GM23338 (cell line): ENCODE measurements at regions not wholly inside any gene's neighbourhood (a gene's known extent, or its start where the extent isn't known, plus 50 kb on each side); places are given as distances from the start of the nearest gene placed in this dataset.
"Not testable (repeated sequence)": the region's sequence is repeated elsewhere in the genome, so short reads cannot be mapped to it uniquely, and the experiment has no call there.

Source experiments
- ATAC-seq: fragments of 200-7000 bp; cut with Tn5 transposase; 3 replicates; pipeline ENCODE4 v1.9.1; 2020
- DNase-seq: peaks from one replicate; pipeline ENCODE4 v3.0.0-alpha.2; 2015; ENCODE audit warnings: low spot score
- H2AFZ ChIP-seq: fragments of 200-600 bp; sonication (generic); 2 replicates; pipeline ENCODE4 v1.8.0; 2016; ENCODE audit warnings: antibody characterized with exemption, mild to moderate bottlenecking, moderate library complexity
- H3F3A ChIP-seq: fragments of 200-600 bp; sonication (generic); replicated peaks from 2 replicates; pipeline ENCODE4 v1.8.0; 2017; ENCODE audit warnings: antibody characterized with exemption, mixed run types, low read depth
- H3K27ac ChIP-seq: fragments of 200-600 bp; sonication (generic); 2 replicates; pipeline ENCODE4 v1.6.1; 2016; ENCODE audit warnings: low read depth
- H3K27me3 ChIP-seq: fragments of 200-600 bp; sonication (generic); 2 replicates; pipeline ENCODE4 v1.8.0; 2016; ENCODE audit warnings: mild to moderate bottlenecking, mixed run types, moderate library complexity; ENCODE audit not compliant: insufficient read depth
- H3K36me3 ChIP-seq: fragments of 200-600 bp; sonication (generic); 2 replicates; pipeline ENCODE4 v1.8.0; 2016; ENCODE audit warnings: mild to moderate bottlenecking; ENCODE audit not compliant: insufficient read depth
- H3K4me1 ChIP-seq: fragments of 200-600 bp; sonication (generic); 2 replicates; pipeline ENCODE4 v1.8.0; 2016; ENCODE audit warnings: mild to moderate bottlenecking, moderate library complexity; ENCODE audit not compliant: insufficient read depth
- H3K4me2 ChIP-seq: fragments of 200-600 bp; sonication (generic); 2 replicates; pipeline ENCODE4 v1.7.1; 2017; ENCODE audit warnings: mixed run types
- H3K4me3 ChIP-seq: fragments of 200-600 bp; sonication (generic); 2 replicates; pipeline ENCODE4 v1.6.1; 2016; ENCODE audit warnings: mixed run types
- H3K79me2 ChIP-seq: fragments of 200-600 bp; sonication (generic); replicated peaks from 2 replicates; pipeline ENCODE4 v1.8.0; 2017; ENCODE audit warnings: mild to moderate bottlenecking; ENCODE audit not compliant: insufficient read depth
- H3K9me2 ChIP-seq: fragments of 200-600 bp; sonication (generic); 2 replicates; pipeline ENCODE4 v1.8.0; 2017; ENCODE audit not compliant: insufficient read depth
- H4K20me1 ChIP-seq: fragments of 200-600 bp; sonication (generic); replicated peaks from 2 replicates; pipeline ENCODE4 v1.8.0; 2017; ENCODE audit warnings: mild to moderate bottlenecking; ENCODE audit not compliant: insufficient read depth
- H3K27ac Mint-ChIP-seq: 2 replicates; pipeline ENCODE4 v1.8.0; 2020; ENCODE audit warnings: inconsistent platforms, mild to moderate bottlenecking, moderate library complexity, mixed read lengths
- H3K27me3 Mint-ChIP-seq: 3 replicates; pipeline ENCODE4 v1.8.0; 2022; ENCODE audit warnings: low read depth, mild to moderate bottlenecking, moderate library complexity, mixed read lengths, inconsistent platforms; ENCODE audit not compliant: insufficient read depth, poor library complexity
- H3K36me3 Mint-ChIP-seq: 3 replicates; pipeline ENCODE4 v1.8.0; 2021; ENCODE audit warnings: low read depth, mild to moderate bottlenecking, inconsistent platforms, moderate library complexity, mixed read lengths
- H3K4me1 Mint-ChIP-seq: 3 replicates; pipeline ENCODE4 v1.8.0; 2020; ENCODE audit warnings: mild to moderate bottlenecking, inconsistent platforms, mixed read lengths
- H3K4me3 Mint-ChIP-seq: 3 replicates; pipeline ENCODE4 v1.8.0; 2021; ENCODE audit warnings: moderate library complexity, mild to moderate bottlenecking, inconsistent platforms, mixed read lengths
- H3K9me3 Mint-ChIP-seq: 3 replicates; pipeline ENCODE4 v1.8.0; 2020; ENCODE audit warnings: moderate library complexity, mild to moderate bottlenecking, inconsistent platforms, mixed read lengths
- CREB1 ChIP-seq: fragments of 250-450 bp; sonication (Bioruptor Pico); IDR thresholded peaks from 2 replicates; pipeline ENCODE4 v1.5.0; 2020; ENCODE audit warnings: low read depth, mild to moderate bottlenecking, moderate library complexity
- EZH2 ChIP-seq: fragments of 200-600 bp; sonication (generic); IDR thresholded peaks from one replicate; pipeline ENCODE4 v1.8.0; 2017; ENCODE audit warnings: antibody characterized with exemption, mild to moderate bottlenecking, low read depth; ENCODE audit not compliant: unreplicated experiment
- NANOG ChIP-seq: IDR thresholded peaks from 2 replicates; pipeline ENCODE4 v1.6.1; 2016; ENCODE audit warnings: antibody characterized with exemption, borderline replicate concordance
- POLR2AphosphoS5 ChIP-seq: IDR thresholded peaks from 2 replicates; pipeline ENCODE4 v1.6.1; 2016; ENCODE audit warnings: antibody characterized with exemption, low read depth
- STAT1 ChIP-seq: IDR thresholded peaks from one replicate; pipeline ENCODE4 v1.6.1; 2016; ENCODE audit warnings: antibody characterized with exemption; ENCODE audit not compliant: unreplicated experiment
- ZNF114 ChIP-seq: fragments of 250-450 bp; sonication (Bioruptor Pico); IDR thresholded peaks from 2 replicates; pipeline ENCODE4 v1.5.0; 2020; ENCODE audit warnings: mild to moderate bottlenecking, moderate library complexity
- ZNF331 ChIP-seq: fragments of 250-450 bp; sonication (Bioruptor Pico); IDR thresholded peaks from 2 replicates; pipeline ENCODE4 v1.5.0; 2020; ENCODE audit warnings: low read depth, mild to moderate bottlenecking, moderate library complexity
- TF ChIP-seq, protein P1 (sequence below): fragments of 250-450 bp; sonication (Bioruptor Pico); IDR thresholded peaks from 2 replicates; pipeline ENCODE4 v1.5.0; 2020; ENCODE audit warnings: mild to moderate bottlenecking, moderate library complexity
- TF ChIP-seq, protein P2 (sequence below), 2 experiments: fragments of 200-600 bp in 1 of 2; sonication (generic) in 1 of 2; conservative IDR thresholded peaks; 2 replicates each; pipeline versions ENCODE4 v1.5.1 to v1.6.1; 2016 to 2017; ENCODE audit warnings: antibody characterized with exemption in 2 of 2, low read depth in 2 of 2, mild to moderate bottlenecking in 2 of 2, moderate library complexity in 1 of 2

DNA sequence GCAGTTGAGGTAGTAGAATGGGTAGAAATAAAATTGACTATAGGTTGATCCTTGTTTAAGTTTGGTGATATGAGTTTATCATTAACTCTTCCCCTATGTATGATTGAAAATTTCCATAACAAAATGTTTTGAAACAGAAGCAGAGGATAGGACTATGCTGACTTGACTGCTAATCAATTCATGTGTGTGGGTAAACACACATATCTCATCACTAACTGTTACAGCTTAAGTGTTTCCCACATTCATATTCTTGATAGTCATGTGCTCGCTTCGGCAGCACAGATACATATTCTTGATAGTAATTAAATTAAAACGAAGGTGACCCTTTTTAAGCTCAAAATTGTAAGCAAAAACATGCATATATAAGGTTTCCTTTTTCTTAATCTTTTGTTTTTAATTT is 68.2 kb upstream of the SAMSN1 start (continued):
- TF ChIP-seq, protein P1, sequence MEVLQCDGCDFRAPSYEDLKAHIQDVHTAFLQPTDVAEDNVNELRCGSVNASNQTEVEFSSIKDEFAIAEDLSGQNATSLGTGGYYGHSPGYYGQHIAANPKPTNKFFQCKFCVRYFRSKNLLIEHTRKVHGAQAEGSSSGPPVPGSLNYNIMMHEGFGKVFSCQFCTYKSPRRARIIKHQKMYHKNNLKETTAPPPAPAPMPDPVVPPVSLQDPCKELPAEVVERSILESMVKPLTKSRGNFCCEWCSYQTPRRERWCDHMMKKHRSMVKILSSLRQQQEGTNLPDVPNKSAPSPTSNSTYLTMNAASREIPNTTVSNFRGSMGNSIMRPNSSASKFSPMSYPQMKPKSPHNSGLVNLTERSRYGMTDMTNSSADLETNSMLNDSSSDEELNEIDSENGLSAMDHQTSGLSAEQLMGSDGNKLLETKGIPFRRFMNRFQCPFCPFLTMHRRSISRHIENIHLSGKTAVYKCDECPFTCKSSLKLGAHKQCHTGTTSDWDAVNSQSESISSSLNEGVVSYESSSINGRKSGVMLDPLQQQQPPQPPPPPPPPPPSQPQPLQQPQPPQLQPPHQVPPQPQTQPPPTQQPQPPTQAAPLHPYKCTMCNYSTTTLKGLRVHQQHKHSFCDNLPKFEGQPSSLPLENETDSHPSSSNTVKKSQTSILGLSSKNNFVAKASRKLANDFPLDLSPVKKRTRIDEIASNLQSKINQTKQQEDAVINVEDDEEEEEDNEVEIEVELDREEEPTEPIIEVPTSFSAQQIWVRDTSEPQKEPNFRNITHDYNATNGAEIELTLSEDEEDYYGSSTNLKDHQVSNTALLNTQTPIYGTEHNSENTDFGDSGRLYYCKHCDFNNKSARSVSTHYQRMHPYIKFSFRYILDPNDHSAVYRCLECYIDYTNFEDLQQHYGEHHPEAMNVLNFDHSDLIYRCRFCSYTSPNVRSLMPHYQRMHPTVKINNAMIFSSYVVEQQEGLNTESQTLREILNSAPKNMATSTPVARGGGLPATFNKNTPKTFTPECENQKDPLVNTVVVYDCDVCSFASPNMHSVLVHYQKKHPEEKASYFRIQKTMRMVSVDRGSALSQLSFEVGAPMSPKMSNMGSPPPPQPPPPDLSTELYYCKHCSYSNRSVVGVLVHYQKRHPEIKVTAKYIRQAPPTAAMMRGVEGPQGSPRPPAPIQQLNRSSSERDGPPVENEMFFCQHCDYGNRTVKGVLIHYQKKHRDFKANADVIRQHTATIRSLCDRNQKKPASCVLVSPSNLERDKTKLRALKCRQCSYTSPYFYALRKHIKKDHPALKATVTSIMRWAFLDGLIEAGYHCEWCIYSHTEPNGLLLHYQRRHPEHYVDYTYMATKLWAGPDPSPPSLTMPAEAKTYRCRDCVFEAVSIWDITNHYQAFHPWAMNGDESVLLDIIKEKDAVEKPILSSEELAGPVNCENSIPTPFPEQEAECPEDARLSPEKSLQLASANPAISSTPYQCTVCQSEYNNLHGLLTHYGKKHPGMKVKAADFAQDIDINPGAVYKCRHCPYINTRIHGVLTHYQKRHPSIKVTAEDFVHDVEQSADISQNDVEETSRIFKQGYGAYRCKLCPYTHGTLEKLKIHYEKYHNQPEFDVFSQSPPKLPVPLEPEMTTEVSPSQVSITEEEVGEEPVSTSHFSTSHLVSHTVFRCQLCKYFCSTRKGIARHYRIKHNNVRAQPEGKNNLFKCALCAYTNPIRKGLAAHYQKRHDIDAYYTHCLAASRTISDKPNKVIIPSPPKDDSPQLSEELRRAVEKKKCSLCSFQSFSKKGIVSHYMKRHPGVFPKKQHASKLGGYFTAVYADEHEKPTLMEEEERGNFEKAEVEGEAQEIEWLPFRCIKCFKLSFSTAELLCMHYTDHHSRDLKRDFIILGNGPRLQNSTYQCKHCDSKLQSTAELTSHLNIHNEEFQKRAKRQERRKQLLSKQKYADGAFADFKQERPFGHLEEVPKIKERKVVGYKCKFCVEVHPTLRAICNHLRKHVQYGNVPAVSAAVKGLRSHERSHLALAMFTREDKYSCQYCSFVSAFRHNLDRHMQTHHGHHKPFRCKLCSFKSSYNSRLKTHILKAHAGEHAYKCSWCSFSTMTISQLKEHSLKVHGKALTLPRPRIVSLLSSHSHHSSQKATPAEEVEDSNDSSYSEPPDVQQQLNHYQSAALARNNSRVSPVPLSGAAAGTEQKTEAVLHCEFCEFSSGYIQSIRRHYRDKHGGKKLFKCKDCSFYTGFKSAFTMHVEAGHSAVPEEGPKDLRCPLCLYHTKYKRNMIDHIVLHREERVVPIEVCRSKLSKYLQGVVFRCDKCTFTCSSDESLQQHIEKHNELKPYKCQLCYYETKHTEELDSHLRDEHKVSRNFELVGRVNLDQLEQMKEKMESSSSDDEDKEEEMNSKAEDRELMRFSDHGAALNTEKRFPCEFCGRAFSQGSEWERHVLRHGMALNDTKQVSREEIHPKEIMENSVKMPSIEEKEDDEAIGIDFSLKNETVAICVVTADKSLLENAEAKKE (CRISPR knock-in tag), result no peak
- TF ChIP-seq, protein P2, sequence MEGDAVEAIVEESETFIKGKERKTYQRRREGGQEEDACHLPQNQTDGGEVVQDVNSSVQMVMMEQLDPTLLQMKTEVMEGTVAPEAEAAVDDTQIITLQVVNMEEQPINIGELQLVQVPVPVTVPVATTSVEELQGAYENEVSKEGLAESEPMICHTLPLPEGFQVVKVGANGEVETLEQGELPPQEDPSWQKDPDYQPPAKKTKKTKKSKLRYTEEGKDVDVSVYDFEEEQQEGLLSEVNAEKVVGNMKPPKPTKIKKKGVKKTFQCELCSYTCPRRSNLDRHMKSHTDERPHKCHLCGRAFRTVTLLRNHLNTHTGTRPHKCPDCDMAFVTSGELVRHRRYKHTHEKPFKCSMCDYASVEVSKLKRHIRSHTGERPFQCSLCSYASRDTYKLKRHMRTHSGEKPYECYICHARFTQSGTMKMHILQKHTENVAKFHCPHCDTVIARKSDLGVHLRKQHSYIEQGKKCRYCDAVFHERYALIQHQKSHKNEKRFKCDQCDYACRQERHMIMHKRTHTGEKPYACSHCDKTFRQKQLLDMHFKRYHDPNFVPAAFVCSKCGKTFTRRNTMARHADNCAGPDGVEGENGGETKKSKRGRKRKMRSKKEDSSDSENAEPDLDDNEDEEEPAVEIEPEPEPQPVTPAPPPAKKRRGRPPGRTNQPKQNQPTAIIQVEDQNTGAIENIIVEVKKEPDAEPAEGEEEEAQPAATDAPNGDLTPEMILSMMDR (conservative IDR thresholded peaks at IDR 0.05; ENCODE audit: low read depth in 2 of 2), result no peak
- TF ChIP-seq ZNF331 (CRISPR knock-in tag) (no peak), ZNF114 (CRISPR knock-in tag) (no peak), NANOG (no peak), EZH2 (no peak), STAT1 (no peak)

DNA sequence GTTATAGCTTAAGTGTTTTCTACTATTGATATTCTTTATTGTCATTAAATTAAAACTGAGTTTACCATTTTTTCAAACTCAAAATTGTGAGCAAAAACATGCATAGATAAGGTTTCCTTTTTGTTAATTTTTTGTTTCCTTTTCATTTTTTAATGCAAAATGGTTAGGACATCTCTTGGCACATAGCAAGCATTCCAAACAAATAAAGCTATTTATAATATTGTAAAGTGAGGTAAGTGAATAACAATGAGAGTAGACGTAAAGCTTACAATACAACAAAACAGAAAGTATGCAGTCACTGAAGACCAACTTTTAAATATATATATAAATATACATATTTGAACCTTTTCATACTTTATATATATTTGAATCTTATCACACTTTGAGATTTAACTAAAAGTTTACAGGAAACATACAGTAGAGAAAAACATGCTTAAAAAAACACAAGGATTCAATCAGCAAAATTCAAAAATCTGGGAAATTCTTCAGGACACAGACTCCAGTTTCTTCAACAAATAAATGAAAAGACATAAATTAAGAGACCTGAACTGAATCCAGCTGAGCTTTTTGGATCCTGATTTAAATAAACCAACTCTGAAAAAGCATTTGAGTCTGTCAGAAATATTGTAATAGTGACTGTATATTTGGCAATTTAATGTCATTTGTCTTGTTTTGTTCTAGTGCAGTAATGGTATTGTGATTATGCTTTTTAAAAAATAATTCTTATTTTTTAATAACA is 67.5 kb upstream of the SAMSN1 start:
- H3K4me3 ChIP-seq, result no peak overlapping the region

DNA sequence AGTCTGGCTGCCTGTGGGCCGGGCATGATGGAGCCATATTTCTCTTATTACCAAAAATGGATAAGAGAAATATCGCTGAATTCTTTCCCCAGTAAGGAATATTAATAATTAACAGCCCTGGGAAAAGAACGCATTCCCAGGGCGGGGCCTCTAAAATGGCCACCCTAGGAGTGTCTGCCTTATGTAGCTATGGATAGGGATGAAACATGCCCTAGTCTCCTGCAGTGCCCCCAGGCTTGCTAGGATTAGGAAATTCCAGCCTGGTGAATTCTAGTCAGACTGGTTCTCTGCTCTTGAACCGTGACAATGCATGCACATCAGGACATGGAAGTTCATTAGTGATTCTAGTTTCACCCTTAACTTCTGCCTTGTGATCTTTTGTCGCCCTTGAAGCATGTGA is 64.0 kb upstream of the SAMSN1 start:
- not testable (repeated sequence) for H3K27me3 ChIP-seq, H3K36me3 ChIP-seq, H3K4me2 ChIP-seq, H3K27me3 Mint-ChIP-seq, H3K27ac ChIP-seq, H3K4me3 ChIP-seq, H3F3A ChIP-seq, DNase-seq, H2AFZ ChIP-seq, H3K4me3 Mint-ChIP-seq, H3K27ac Mint-ChIP-seq, H3K79me2 ChIP-seq, H4K20me1 ChIP-seq, H3K9me2 ChIP-seq, ATAC-seq
- peaks cover 38% of the 10 kb centered on the region for H3K4me1 ChIP-seq
- Mint-ChIP-seq H3K9me3 (peaks cover 16% of the 10 kb centered on the region), H3K4me1 (peaks cover 47% of the 10 kb centered on the region), H3K36me3 (peaks cover 35% of the 10 kb centered on the region)

More for the DNA sequence above, 67.5 kb upstream of the SAMSN1 start:
- peaks cover 16% of the 10 kb centered on the region for H3K9me3 Mint-ChIP-seq
- Histone ChIP-seq H2AFZ (no peak overlapping the region), H3K27me3 (no peaks in the 10 kb centered on the region), H3K79me2 (no peaks in the 10 kb centered on the region), H3K36me3 (no peaks in the 10 kb centered on the region), H3K4me1 (peaks cover 51% of the 10 kb centered on the region), H3K9me2 (0 out of 2 replicates have a peak, but pooled peaks cover 4% of the 10 kb centered on the region), H4K20me1 (no peaks in the 10 kb centered on the region), H3K27ac (peak overlapping the region; percentile 96), H3K4me2 (peak overlapping the region; percentile 14), H3F3A (no peaks in the 10 kb centered on the region)
- H3K36me3 Mint-ChIP-seq, result peaks cover 26% of the 10 kb centered on the region
- peak overlapping the region; percentile 83 for H3K27ac Mint-ChIP-seq
- TF ChIP-seq CREB1 (CRISPR knock-in tag) (no peak), STAT1 (no peak), ZNF331 (CRISPR knock-in tag) (no peak), NANOG (no peak), POLR2AphosphoS5 (no peak)
- DNase-seq, result no peak
- ATAC-seq, result no peak
- H3K27me3 Mint-ChIP-seq, result peaks cover 3% of the 10 kb centered on the region
- H3K4me3 Mint-ChIP-seq, result no peak overlapping the region
- peaks cover 66% of the 10 kb centered on the region for H3K4me1 Mint-ChIP-seq
